ENCODE measurements at regions not wholly inside any gene's neighbourhood (a gene's known extent, or its start where the extent isn't known, plus 50 kb on each side); places are given as distances from the start of the nearest gene placed in this dataset.

DNA sequence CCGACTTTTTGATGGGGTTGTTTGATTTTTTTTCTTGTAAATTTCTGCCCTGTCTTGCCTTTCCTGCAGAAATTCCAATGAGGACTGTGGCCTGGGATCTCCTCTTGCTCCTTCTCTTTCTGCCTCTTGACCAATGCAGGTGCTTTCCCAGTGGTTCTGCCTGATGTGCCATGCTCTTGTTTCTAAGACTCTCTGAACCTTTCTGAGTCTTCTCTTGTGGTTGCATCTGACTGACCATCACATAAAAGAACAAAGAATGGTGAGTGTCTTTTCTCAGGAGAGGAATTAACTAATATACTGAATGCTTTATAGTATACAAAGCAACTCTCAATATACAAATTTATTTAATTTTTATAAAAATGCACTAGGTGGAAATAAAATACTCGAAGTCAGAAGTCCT is 424.6 kb downstream of the TRIB2 start:
- TF ChIP-seq, protein P1, sequence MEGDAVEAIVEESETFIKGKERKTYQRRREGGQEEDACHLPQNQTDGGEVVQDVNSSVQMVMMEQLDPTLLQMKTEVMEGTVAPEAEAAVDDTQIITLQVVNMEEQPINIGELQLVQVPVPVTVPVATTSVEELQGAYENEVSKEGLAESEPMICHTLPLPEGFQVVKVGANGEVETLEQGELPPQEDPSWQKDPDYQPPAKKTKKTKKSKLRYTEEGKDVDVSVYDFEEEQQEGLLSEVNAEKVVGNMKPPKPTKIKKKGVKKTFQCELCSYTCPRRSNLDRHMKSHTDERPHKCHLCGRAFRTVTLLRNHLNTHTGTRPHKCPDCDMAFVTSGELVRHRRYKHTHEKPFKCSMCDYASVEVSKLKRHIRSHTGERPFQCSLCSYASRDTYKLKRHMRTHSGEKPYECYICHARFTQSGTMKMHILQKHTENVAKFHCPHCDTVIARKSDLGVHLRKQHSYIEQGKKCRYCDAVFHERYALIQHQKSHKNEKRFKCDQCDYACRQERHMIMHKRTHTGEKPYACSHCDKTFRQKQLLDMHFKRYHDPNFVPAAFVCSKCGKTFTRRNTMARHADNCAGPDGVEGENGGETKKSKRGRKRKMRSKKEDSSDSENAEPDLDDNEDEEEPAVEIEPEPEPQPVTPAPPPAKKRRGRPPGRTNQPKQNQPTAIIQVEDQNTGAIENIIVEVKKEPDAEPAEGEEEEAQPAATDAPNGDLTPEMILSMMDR (IDR thresholded peaks at IDR 0.05; ENCODE audit: insufficient read depth, missing control alignments) = no peak
- FAIRE-seq (no peak), DNase-seq (ENCODE audit: insufficient read length, low spot score) (no peak)

DNA sequence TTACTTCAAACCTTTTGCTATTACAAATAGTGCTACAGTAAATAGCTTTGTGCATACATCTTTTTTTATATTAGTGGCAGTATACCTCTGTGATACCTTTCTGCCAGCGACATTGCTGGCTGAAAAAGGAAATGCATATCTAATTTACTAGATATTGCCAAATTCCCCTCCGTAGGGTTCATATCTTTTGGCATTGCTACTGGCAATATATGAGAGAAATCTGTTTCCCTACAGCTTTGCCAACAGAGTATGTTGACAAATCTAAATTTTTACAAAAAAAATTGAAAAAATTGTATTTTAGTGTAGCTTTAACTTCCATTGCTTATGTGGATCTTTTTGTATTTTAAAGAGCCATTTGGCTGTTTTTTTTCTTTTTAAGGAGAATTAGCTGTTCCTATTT is 426.7 kb downstream of the TRIB2 start:
- TF ChIP-seq, protein P1 (IDR thresholded peaks at IDR 0.05; ENCODE audit: insufficient read depth, missing control alignments) = no peak
- DNase-seq (ENCODE audit: insufficient read length, low spot score) = no peak
- FAIRE-seq = no peak

DNA sequence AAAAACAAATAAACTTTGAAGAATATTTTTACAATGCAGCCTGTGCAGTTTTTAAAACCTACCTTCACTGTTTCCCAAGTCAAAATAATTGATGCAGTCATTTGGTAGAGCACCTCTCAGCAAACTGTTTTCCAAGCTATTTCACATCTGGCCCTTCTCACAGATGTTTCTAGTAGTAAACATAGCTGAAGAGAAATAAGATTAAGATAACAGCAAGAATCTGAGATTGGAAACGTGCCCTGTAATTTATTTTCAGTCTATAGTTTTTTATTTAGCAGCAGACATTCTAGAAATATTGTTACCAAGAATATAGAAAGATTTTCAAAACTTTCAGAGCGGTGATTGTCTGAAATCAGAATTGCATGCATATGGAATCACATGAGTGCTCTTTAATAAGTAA is 440.2 kb downstream of the TRIB2 start:
- DNase-seq (ENCODE audit: insufficient read length, low spot score) (no peak), FAIRE-seq (no peak)
- TF ChIP-seq, protein P1 (IDR thresholded peaks at IDR 0.05; ENCODE audit: insufficient read depth, missing control alignments) = no peak

DNA sequence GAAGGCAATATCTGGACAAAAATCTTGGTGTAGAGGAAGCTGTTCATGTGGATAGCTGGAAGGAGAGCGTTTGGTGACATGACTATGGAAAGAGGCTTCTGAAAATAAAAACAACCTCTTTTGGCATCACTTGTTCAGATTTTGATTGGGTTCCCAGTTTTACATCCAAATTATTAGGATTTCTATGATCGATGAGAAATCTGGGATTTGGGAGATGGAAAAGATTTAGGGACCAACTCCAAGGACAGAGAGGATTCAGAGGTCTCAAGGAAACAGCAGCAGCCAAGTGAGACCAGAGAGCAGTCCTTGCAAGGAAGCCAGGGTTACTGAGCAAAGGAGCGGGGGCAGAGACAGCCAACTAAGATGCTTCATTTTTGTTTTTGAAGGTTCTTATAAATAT is 441.7 kb downstream of the TRIB2 start:
- FAIRE-seq (no peak), DNase-seq (ENCODE audit: insufficient read length, low spot score) (no peak)
- TF ChIP-seq, protein P1 (IDR thresholded peaks at IDR 0.05; ENCODE audit: insufficient read depth, missing control alignments) = no peak

DNA sequence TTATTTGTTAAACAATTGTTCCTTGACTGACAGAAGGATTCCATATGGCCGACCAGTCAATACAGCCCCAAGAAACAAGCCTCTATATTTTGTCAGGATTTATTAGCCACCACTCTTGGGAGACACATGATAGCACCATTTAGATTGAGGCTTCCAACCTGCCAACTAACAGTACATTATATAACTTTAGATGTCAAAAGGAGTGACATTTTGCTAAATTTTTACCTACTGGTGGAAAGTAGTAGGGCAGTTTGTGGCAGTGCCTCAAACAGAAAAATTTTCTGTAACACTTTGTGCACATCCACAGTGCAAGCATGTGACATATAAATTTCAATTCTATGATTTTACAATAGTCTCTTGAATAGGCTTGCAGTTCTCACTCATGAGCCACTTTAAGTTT is 464.0 kb downstream of the TRIB2 start:
- FAIRE-seq (no peak), DNase-seq (ENCODE audit: insufficient read length, low spot score) (no peak)
- TF ChIP-seq, protein P1 (IDR thresholded peaks at IDR 0.05; ENCODE audit: insufficient read depth, missing control alignments) = no peak

DNA sequence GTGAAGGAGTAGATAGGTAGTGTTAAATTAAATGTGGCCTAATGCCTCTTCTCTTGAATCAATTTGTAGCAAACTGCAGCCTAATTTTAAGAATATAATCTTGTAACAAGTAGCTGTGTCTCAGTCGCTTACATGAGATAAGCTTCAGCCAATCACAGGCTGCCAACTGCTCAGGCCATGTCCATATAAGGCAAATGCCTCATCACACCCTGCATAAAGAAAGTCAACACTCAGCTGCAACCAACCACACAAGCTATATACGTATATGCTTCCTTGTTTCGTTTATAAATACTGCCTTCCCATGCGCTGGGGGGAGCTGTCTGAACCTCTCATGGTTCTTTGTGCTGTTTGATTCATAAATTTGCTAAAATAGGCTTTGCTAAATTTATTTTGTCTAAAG is 476.3 kb downstream of the TRIB2 start:
- no peak for DNase-seq (ENCODE audit: insufficient read length, low spot score)
- TF ChIP-seq, protein P1 (IDR thresholded peaks at IDR 0.05; ENCODE audit: insufficient read depth, missing control alignments) = no peak
- FAIRE-seq = no peak

DNA sequence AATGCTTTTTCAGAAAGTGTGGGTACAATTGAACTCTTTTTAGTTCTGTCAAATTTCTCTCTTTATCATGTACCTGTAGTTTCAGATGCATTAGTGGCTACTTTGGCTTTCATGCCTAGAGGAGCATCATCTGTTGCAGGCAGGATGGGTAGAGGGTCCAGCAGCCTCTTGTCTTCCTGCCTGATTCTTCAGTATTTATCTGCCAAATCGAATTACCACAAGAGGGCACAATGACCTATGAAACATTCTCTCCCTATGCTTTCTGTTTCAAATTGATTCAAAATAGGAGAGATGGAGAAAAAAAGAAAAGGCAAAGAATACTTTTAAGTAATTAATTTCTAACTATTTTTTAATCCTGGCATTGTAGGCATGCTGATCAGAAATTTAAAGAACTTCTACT is 477.2 kb downstream of the TRIB2 start:
- peak; percentile 38 for FAIRE-seq
- TF ChIP-seq, protein P1 (IDR thresholded peaks at IDR 0.05; ENCODE audit: insufficient read depth, missing control alignments) = peak; percentile 58
- no peak for DNase-seq (ENCODE audit: insufficient read length, low spot score)

Measured in D721Med (cell line).